ENCODE measurements at regions not wholly inside any gene's neighbourhood (a gene's known extent, or its start where the extent isn't known, plus 50 kb on each side); places are given as distances from the start of the nearest gene placed in this dataset.

GRCh38 chr7:25831062-25831691 is 320.8 kb upstream of the NFE2L3 start:
- TF ChIP-seq CTCF (IDR thresholded peaks at IDR 0.05 in 2 of 3, conservative IDR thresholded peaks at IDR 0.05 in 1 of 3; ENCODE audit: borderline replicate concordance in 1 of 3, insufficient read depth in 1 of 3, low read depth in 2 of 3, low read length in 2 of 3) (no peak), ZNF274 (IDR thresholded peaks at IDR 0.05; ENCODE audit: low read depth, low read length) (no peak), CBX3 (IDR thresholded peaks at IDR 0.05; ENCODE audit: low read depth) (no peak), EZH2 (IDR thresholded peaks at IDR 0.05) (no peak), POLR2AphosphoS5 (IDR thresholded peaks at IDR 0.05; ENCODE audit: low read depth, low read length) (no peak), REST (IDR thresholded peaks at IDR 0.05; ENCODE audit: low read depth) (no peak), POLR2A (IDR thresholded peaks at IDR 0.05; ENCODE audit: borderline replicate concordance, extremely low read depth, insufficient read depth, insufficient read length) (no peak), SIN3A (IDR thresholded peaks at IDR 0.05; ENCODE audit: low read depth) (no peak), RAD21 (IDR thresholded peaks at IDR 0.05; ENCODE audit: low read depth) (no peak), SP1 (IDR thresholded peaks at IDR 0.05; ENCODE audit: low read depth) (no peak), MAX (IDR thresholded peaks at IDR 0.05) (no peak)

All from HCT116 (cell line).